22Rv1 (cell line): ENCODE measurements at regions not wholly inside any gene's neighbourhood (a gene's known extent, or its start where the extent isn't known, plus 50 kb on each side); places are given as distances from the start of the nearest gene placed in this dataset.

Experiments
- ZFX ChIP-seq: fragments of 450-650 bp; IDR thresholded peaks from 2 replicates; pipeline ENCODE4 v1.6.1; 2017; ENCODE audit warnings: antibody characterized with exemption, borderline replicate concordance
- TF ChIP-seq, protein P1 (sequence below): fragments of 450-650 bp; IDR thresholded peaks from 2 replicates; pipeline ENCODE4 v1.5.1; 2017; ENCODE audit warnings: mild to moderate bottlenecking

GRCh38 chrX:39008549-39008948 lies 207.3 kb downstream of the MID1IP1 start:
- TF ChIP-seq, protein P1, sequence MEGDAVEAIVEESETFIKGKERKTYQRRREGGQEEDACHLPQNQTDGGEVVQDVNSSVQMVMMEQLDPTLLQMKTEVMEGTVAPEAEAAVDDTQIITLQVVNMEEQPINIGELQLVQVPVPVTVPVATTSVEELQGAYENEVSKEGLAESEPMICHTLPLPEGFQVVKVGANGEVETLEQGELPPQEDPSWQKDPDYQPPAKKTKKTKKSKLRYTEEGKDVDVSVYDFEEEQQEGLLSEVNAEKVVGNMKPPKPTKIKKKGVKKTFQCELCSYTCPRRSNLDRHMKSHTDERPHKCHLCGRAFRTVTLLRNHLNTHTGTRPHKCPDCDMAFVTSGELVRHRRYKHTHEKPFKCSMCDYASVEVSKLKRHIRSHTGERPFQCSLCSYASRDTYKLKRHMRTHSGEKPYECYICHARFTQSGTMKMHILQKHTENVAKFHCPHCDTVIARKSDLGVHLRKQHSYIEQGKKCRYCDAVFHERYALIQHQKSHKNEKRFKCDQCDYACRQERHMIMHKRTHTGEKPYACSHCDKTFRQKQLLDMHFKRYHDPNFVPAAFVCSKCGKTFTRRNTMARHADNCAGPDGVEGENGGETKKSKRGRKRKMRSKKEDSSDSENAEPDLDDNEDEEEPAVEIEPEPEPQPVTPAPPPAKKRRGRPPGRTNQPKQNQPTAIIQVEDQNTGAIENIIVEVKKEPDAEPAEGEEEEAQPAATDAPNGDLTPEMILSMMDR = no peak
- TF ChIP-seq ZFX = no peak
